K562 (cell line): ENCODE measurements at regions not wholly inside any gene's neighbourhood (a gene's known extent, or its start where the extent isn't known, plus 50 kb on each side); places are given as distances from the start of the nearest gene placed in this dataset.

Experiments used
- ATAC-seq: fragments of 200-7000 bp; cut with Tn5 transposase; 3 replicates; pipeline ENCODE4 v1.9.1; 2020; ENCODE audit warnings: moderate library complexity
- BruUV-seq: library from RNA; stranded (reverse); fragments of 400-500 nt; replicated peaks from 2 replicates; lab custom pipeline; 2021; lab: Mats Ljungman, UMichigan
- CTCF ChIA-PET: fragments of 300-600 bp; formaldehyde crosslinking; extraction: SDS; loops from one replicate; lab custom pipeline; 2021; ENCODE audit warnings: low intra/inter-chr PET ratio; lab: Yijun Ruan, JAX
- POLR2A ChIA-PET: fragments of 300-600, 350-650 bp; sonication (Branson Sonifier 250); formaldehyde crosslinking; extraction: SDS; loops from one replicate; lab custom pipeline; 2021; ENCODE audit warnings: antibody characterized with exemption, inconsistent platforms; lab: Yijun Ruan, JAX
- DNase-seq, 4 experiments: peaks; one replicate each; pipeline versions ENCODE4 v3.0.0 to v3.0.0-alpha.2; 2011 to 2018; ENCODE audit warnings: low spot score in 3 of 4, mixed read lengths in 3 of 4; ENCODE audit errors: extremely low read depth in 1 of 4
- FAIRE-seq: peaks from 2 replicates; lab custom pipeline; 2011; peaks lifted over from hg19 to GRCh38; lab: Jason Lieb, UNC
- H2AFZ ChIP-seq: 2 replicates; pipeline ENCODE4 v1.6.0; 2011; ENCODE audit warnings: low read depth, low read length, control low read depth, inconsistent platforms
- H3K27ac ChIP-seq: fragments of 200-600 bp; 3 replicates; pipeline ENCODE4 v1.8.0; 2011; ENCODE audit warnings: low read depth, mild to moderate bottlenecking, control low read depth, inconsistent platforms, low read length, moderate library complexity, mixed read lengths; ENCODE audit errors: extremely low read depth
- H3K27me3 ChIP-seq, 2 experiments: fragments of 300-600 bp in 1 of 2; 2 replicates in 1 of 2; 3 replicates in 1 of 2; pipeline versions ENCODE4 v1.6.0 to v1.8.0; 2011; ENCODE audit warnings: inconsistent platforms in 2 of 2, low read length in 2 of 2, mild to moderate bottlenecking in 1 of 2, mixed read lengths in 1 of 2, moderate library complexity in 1 of 2; ENCODE audit not compliant: control insufficient read depth in 2 of 2, insufficient read depth in 2 of 2
- H3K36me3 ChIP-seq: fragments of 300-600 bp; 3 replicates; pipeline ENCODE4 v1.8.0; 2011; ENCODE audit warnings: mild to moderate bottlenecking, low read length, inconsistent platforms; ENCODE audit not compliant: control insufficient read depth, insufficient read depth
- H3K4me1 ChIP-seq, 2 experiments: fragments of 200-600 bp in 1 of 2; replicated peaks in 1 of 2; 2 replicates in 1 of 2; 3 replicates in 1 of 2; pipeline versions ENCODE4 v1.5.1 to v1.8.0; 2011; ENCODE audit warnings: inconsistent platforms in 2 of 2, low read length in 2 of 2, mild to moderate bottlenecking in 1 of 2, mixed read lengths in 1 of 2, moderate library complexity in 1 of 2; ENCODE audit not compliant: control insufficient read depth in 2 of 2, insufficient read depth in 2 of 2
- H3K4me2 ChIP-seq: 2 replicates; pipeline ENCODE4 v1.6.1; 2011; ENCODE audit warnings: low read length, control low read depth, inconsistent platforms, mixed read lengths; ENCODE audit not compliant: insufficient read depth
- H3K4me3 ChIP-seq: fragments of 200-600 bp; sonication (generic), shearing (Covaris generic); 2 replicates; pipeline ENCODE4 v1.5.1; 2016; ENCODE audit warnings: control low read depth, inconsistent platforms
- H3K79me2 ChIP-seq: fragments of 200-600 bp; 3 replicates; pipeline ENCODE4 v1.8.0; 2011; ENCODE audit warnings: low read length, inconsistent platforms; ENCODE audit not compliant: control insufficient read depth, insufficient read depth
- H3K9ac ChIP-seq, 2 experiments: 2 replicates each; pipeline versions ENCODE4 v1.6.0 to v1.6.1; 2011; ENCODE audit warnings: low read depth in 2 of 2, low read length in 2 of 2, control low read depth in 1 of 2, inconsistent platforms in 1 of 2, mild to moderate bottlenecking in 1 of 2, mixed read lengths in 1 of 2; ENCODE audit not compliant: insufficient read depth in 1 of 2
- H3K9me1 ChIP-seq: one replicate; pipeline ENCODE4 v1.6.0; 2011; ENCODE audit warnings: inconsistent platforms, mild to moderate bottlenecking, low read length, moderate library complexity; ENCODE audit not compliant: control insufficient read depth, insufficient read depth
- H3K9me3 ChIP-seq: replicated peaks from 2 replicates; pipeline ENCODE4 v1.5.1; 2011; ENCODE audit warnings: low read depth, low read length, inconsistent platforms; ENCODE audit not compliant: control insufficient read depth, insufficient read depth
- H4K20me1 ChIP-seq: replicated peaks from 2 replicates; pipeline ENCODE4 v1.6.1; 2011; ENCODE audit warnings: low read length, inconsistent platforms, mixed read lengths; ENCODE audit not compliant: control insufficient read depth, insufficient read depth
- CHD2 ChIP-seq: IDR thresholded peaks from 2 replicates; pipeline ENCODE4 v1.6.1; 2011; ENCODE audit warnings: low read depth, low read length
- CREM ChIP-seq: IDR thresholded peaks from 2 replicates; pipeline ENCODE4 v1.6.1; 2014; ENCODE audit warnings: antibody characterized with exemption, low read depth
- ELF2 ChIP-seq: fragments of 250-450 bp; sonication (Bioruptor Pico); IDR thresholded peaks from 2 replicates; pipeline ENCODE4 v1.5.0; 2021; ENCODE audit warnings: mild to moderate bottlenecking
- ETS2 ChIP-seq: IDR thresholded peaks from 2 replicates; pipeline ENCODE4 v1.6.1; 2016; ENCODE audit warnings: borderline replicate concordance, missing genetic modification characterization, mild to moderate bottlenecking, moderate library complexity, missing compliant biosample characterization; ENCODE audit not compliant: poor library complexity, severe bottlenecking
- FOS ChIP-seq: IDR thresholded peaks from 3 replicates; pipeline ENCODE4 v1.6.1; 2011; ENCODE audit not compliant: insufficient read length; ENCODE audit errors: extremely low read depth
- HDAC8 ChIP-seq: fragments of 450-650 bp; IDR thresholded peaks from 2 replicates; pipeline ENCODE4 v1.6.1; 2016; ENCODE audit warnings: mild to moderate bottlenecking, missing genetic modification characterization, moderate library complexity, missing compliant biosample characterization
- HEY1 ChIP-seq: fragments of 250-450 bp; sonication (Bioruptor Pico); IDR thresholded peaks from 2 replicates; pipeline ENCODE4 v1.5.0; 2020; ENCODE audit warnings: mild to moderate bottlenecking, moderate library complexity, borderline replicate concordance
- MAX ChIP-seq: sonication (generic); formaldehyde crosslinking; IDR thresholded peaks from 2 replicates; pipeline ENCODE4 v1.9.0; 2022; ENCODE audit warnings: mild to moderate bottlenecking, missing genetic modification reagents
- MCM7 ChIP-seq, 2 experiments: fragments of 450-650 bp; IDR thresholded peaks; 2 replicates each; pipeline ENCODE4 v1.6.1; 2016 to 2018
- NCOA6 ChIP-seq: fragments of 450-650 bp; IDR thresholded peaks from 2 replicates; pipeline ENCODE4 v1.6.1; 2017; ENCODE audit warnings: mild to moderate bottlenecking
- NFE2L1 ChIP-seq: fragments of 450-650 bp; IDR thresholded peaks from 2 replicates; pipeline ENCODE4 v1.6.1; 2016; ENCODE audit warnings: missing genetic modification characterization, low read depth, mild to moderate bottlenecking, missing compliant biosample characterization, moderate library complexity, borderline replicate concordance
- PHB ChIP-seq: fragments of 250-450 bp; sonication (Bioruptor Pico); IDR thresholded peaks from 2 replicates; pipeline ENCODE4 v1.5.0; 2021
- RBM17 ChIP-seq: fragments of 200-400 bp; formaldehyde crosslinking; IDR thresholded peaks from 2 replicates; pipeline ENCODE4 v1.6.1; 2017; ENCODE audit warnings: low read depth, mild to moderate bottlenecking, low read length, borderline replicate concordance
- RFX1 ChIP-seq: fragments of 450-650 bp; IDR thresholded peaks from 2 replicates; pipeline ENCODE4 v1.6.1; 2016; ENCODE audit warnings: mild to moderate bottlenecking, moderate library complexity
- ZNF384 ChIP-seq: IDR thresholded peaks from 2 replicates; pipeline ENCODE4 v1.6.1; 2012; ENCODE audit warnings: low read depth, low read length, improper control_type of control experiment
- WGBS: fragments of 100-300 bp; shearing (Covaris generic); methylation state at CpG from one replicate; pipeline ENCODE4 v1.1.6; 2016; ENCODE audit warnings: low coverage, mixed read lengths; ENCODE audit not compliant: insufficient coverage; ENCODE audit errors: missing lambda C conversion rate; 5-methylcytosine and 5-hydroxymethylcytosine counted together
- in situ Hi-C: fragments of 300-500 bp; cut with MboI; formaldehyde crosslinking; loops from 4 replicates; pipeline ENCODE4 v1.15.0; 2018; ENCODE audit warnings: inconsistent platforms, mixed read lengths
- intact Hi-C: fragments of 100-400 bp; cut with micrococcal nuclease; formaldehyde crosslinking; loops from 2 replicates; pipeline ENCODE4 v1.14.2; 2022

GRCh38 chr1:104733866-104734265, 984.2 kb downstream of the AMY1C start:
- H3K4me3 ChIP-seq = no peak overlapping the region
- no peaks in the 10 kb centered on the region for H3K36me3 ChIP-seq
- no peak overlapping the region for H3K27ac ChIP-seq
- no peaks in the 10 kb centered on the region for H3K4me1 ChIP-seq
- H3K9me1 ChIP-seq = no peaks in the 10 kb centered on the region
- POLR2A ChIA-PET = no interaction called here
- FAIRE-seq = no peak
- intact Hi-C loops (no loop called here), in situ Hi-C loops (no loop called here)
- no peak for DNase-seq
- H3K79me2 ChIP-seq = no peaks in the 10 kb centered on the region
- H4K20me1 ChIP-seq = no peaks in the 10 kb centered on the region
- H2AFZ ChIP-seq = no peak overlapping the region
- no peak overlapping the region for H3K4me2 ChIP-seq
- TF ChIP-seq RBM17 (no peak), RFX1 (no peak), NFE2L1 (tag) (no peak), HDAC8 (no peak), NCOA6 (no peak), HEY1 (CRISPR knock-in tag) (no peak), MAX (CRISPR knock-in tag) (no peak), CREM (no peak), PHB (CRISPR knock-in tag) (no peak), ZNF384 (no peak), CHD2 (no peak), ETS2 (tag) (no peak), FOS (no peak), MCM7 (IDR thresholded peaks at IDR 0.05) (no peak), ELF2 (CRISPR knock-in tag) (no peak)
- 0% methylated on average over 1 of the region's 1 CpG for WGBS
- CTCF ChIA-PET = no interaction called here
- no peak for ATAC-seq
- no peaks in the 10 kb centered on the region for H3K27me3 ChIP-seq
- no TSS peak for BruUV-seq
- no peaks in the 10 kb centered on the region for H3K9me3 ChIP-seq
- no peak overlapping the region for H3K9ac ChIP-seq
